Tongue (tissue), 1 donor: ENCODE measurements at regions not wholly inside any gene's neighbourhood (a gene's known extent, or its start where the extent isn't known, plus 50 kb on each side); places are given as distances from the start of the nearest gene placed in this dataset.

ENCODE experiments used
- DNase-seq: peaks from one replicate; pipeline ENCODE4 v3.0.0-alpha.2; 2015

GRCh38 chr2:234306426-234307173, 190.3 kb downstream of the ARL4C start:
- DNase-seq = no peak

- no peak for DNase-seq
Observed at GRCh38 chr2:234305846-234306245, 191.0 kb downstream of the ARL4C start.

- no peak for DNase-seq
Observed at GRCh38 chr2:234304950-234305349, 191.9 kb downstream of the ARL4C start.

GRCh38 chr2:234302664-234302991, 194.3 kb downstream of the ARL4C start:
- DNase-seq = no peak

GRCh38 chr2:234300932-234301823, 195.7 kb downstream of the ARL4C start:
- DNase-seq = peak; percentile 19

- DNase-seq = no peak
Observed at GRCh38 chr2:234300391-234300925, 196.4 kb downstream of the ARL4C start.

GRCh38 chr2:234298918-234299317, 198.0 kb downstream of the ARL4C start:
- DNase-seq = no peak

GRCh38 chr2:234296991-234297390, 199.9 kb downstream of the ARL4C start:
- DNase-seq = no peak

- no peak for DNase-seq
Observed at GRCh38 chr2:234293973-234294372, 202.9 kb downstream of the ARL4C start.

GRCh38 chr2:234292962-234293243, 204.0 kb downstream of the ARL4C start:
- DNase-seq = no peak

GRCh38 chr2:234292205-234292961, 204.5 kb downstream of the ARL4C start:
- no peak for DNase-seq

GRCh38 chr2:234291765-234292204, 205.1 kb downstream of the ARL4C start:
- peak; percentile 81 for DNase-seq

GRCh38 chr2:234290671-234291070, 206.2 kb downstream of the ARL4C start:
- no peak for DNase-seq

GRCh38 chr2:234289834-234290590, 206.9 kb downstream of the ARL4C start:
- peak; percentile 81 for DNase-seq

- peak; percentile 74 for DNase-seq
Observed at GRCh38 chr2:234288974-234289455, 207.9 kb downstream of the ARL4C start.

- DNase-seq = no peak
Observed at GRCh38 chr2:234287650-234288049, 209.2 kb downstream of the ARL4C start.

GRCh38 chr2:234286956-234287355, 209.9 kb downstream of the ARL4C start:
- no peak for DNase-seq

GRCh38 chr2:234286118-234286598, 210.7 kb downstream of the ARL4C start:
- DNase-seq = no peak

GRCh38 chr2:234285541-234285940, 211.3 kb downstream of the ARL4C start:
- DNase-seq = no peak

GRCh38 chr2:234279637-234280036, 217.2 kb downstream of the ARL4C start:
- no peak for DNase-seq

- DNase-seq = no peak
Observed at GRCh38 chr2:234278556-234279255, 218.2 kb downstream of the ARL4C start.
